ENCODE measurements at regions not wholly inside any gene's neighbourhood (a gene's known extent, or its start where the extent isn't known, plus 50 kb on each side); places are given as distances from the start of the nearest gene placed in this dataset.

DNA sequence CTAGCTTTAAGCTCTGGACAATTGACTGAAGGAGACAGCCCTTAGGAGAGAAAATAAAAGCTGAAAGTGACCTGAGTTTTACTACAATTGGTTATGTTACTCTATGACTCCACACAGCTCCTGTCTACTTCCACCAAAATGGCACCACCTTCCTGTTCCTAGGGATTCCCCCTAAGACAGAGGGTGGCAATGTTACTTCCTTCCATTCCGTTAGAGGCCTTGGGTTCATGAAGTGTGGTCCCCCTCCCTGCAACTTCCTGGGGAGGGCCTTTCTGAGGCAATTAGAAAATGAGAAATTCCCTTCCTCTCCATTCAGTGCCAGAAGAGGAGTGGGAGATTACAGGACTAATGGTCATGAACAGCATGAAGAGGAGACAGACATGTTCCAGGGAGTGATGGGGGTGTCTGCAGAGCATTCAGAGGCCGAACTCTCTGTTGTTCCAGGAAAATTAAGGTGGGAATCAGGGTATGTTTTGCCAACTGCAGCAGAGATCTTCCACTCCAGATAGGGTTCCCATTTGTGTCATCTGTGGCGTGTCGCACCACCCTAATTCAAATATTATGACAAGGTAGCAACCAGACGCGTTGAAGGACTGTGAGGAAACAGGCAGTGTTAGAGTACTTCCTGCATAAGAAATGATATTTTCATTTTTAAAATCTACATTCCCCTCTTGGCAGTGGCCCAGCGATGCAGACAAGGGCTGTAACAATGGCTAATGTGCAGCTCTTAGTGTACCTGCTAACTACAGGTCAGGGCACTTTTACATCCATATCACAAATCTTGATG lies 53.1 kb upstream of the TRIM67 start:
- no peaks in the 10 kb centered on the region for H3K36me3 ChIP-seq (ENCODE audit: control insufficient read depth, insufficient read depth, low read length)
- intact Hi-C loops (cut with micrococcal nuclease; ENCODE audit: unreplicated experiment) = no loop called here
- BruUV-seq (replicated peaks) = no TSS peak
- no peak overlapping the region for H3K4me3 ChIP-seq (ENCODE audit: low read depth, low read length)
- Mint-ChIP-seq H3K4me3 (ENCODE audit: unreplicated experiment) (no peak overlapping the region), H3K27ac (ENCODE audit: unreplicated experiment) (no peak overlapping the region), H3K4me1 (ENCODE audit: low read depth, unreplicated experiment) (no peaks in the 10 kb centered on the region), H3K36me3 (ENCODE audit: insufficient read depth, unreplicated experiment) (no peaks in the 10 kb centered on the region), H3K9me3 (ENCODE audit: unreplicated experiment) (peaks cover 9% of the 10 kb centered on the region), H3K27me3 (ENCODE audit: insufficient read depth, unreplicated experiment) (peaks cover 3% of the 10 kb centered on the region)
- H3K27me3 ChIP-seq (replicated peaks; ENCODE audit: control insufficient read depth, insufficient read depth, low read length) = no peaks in the 10 kb centered on the region
- ChIA-PET CTCF (no interaction called here), POLR2A (no interaction called here)
- H3K9me3 ChIP-seq = no peaks in the 10 kb centered on the region
- TF ChIP-seq CTCF (IDR thresholded peaks at IDR 0.05; ENCODE audit: insufficient read depth in 1 of 2, low read depth in 1 of 2, low read length in 1 of 2, severe bottlenecking in 1 of 2, unreplicated experiment in 1 of 2) = no peak
- no peaks in the 10 kb centered on the region; the same call in 1 of the 2 replicates for H3K4me1 ChIP-seq
- DNase-seq = no peak

DNA sequence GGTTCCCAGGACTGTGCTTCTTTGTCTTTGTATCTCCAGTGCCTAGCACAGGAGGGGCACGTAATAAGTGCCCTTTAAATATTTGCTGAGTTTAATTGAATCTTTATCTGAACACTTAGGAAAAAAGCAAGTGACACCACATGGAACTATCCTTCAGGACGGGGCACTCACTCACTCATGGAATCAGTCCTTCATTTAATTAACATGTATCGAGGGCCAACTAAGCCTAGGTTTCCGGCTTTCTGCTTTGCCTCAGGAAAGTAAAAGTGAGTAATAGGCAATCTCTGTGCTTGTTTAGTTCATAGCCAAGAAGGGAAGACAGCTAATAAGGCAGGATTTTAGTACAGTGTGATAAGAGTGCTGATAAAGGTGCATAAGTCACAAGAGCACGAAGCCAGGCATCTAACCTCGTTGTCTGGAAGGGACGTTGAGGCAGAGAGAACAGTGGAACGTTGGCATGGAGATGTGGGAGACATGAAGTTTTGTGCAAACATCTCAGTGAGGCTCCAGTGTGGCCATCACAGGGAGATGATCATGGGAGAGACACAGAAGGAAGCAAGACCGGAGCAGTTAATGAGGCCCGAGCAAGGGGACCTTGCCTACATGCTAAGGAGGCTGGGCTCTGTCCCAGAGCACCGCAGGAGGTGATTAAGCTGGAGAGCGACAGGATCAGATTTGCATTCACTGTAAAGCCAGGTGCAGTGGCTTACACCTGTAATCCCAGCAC lies 54.1 kb upstream of the TRIM67 start:
- CTCF ChIA-PET = no interaction called here
- intact Hi-C loops (cut with micrococcal nuclease; ENCODE audit: unreplicated experiment) = no loop called here
- peaks cover 7% of the 10 kb centered on the region for H3K27me3 Mint-ChIP-seq (ENCODE audit: insufficient read depth, unreplicated experiment)
- no peak overlapping the region for H3K4me3 Mint-ChIP-seq (ENCODE audit: unreplicated experiment)
- no peaks in the 10 kb centered on the region for H3K36me3 Mint-ChIP-seq (ENCODE audit: insufficient read depth, unreplicated experiment)
- no TSS peak for BruUV-seq (replicated peaks)
- no peak for DNase-seq
- TF ChIP-seq CTCF (IDR thresholded peaks at IDR 0.05; ENCODE audit: insufficient read depth in 1 of 2, low read depth in 1 of 2, low read length in 1 of 2, severe bottlenecking in 1 of 2, unreplicated experiment in 1 of 2) = no peak
- Histone ChIP-seq H3K4me1 (no peaks in the 10 kb centered on the region), H3K27me3 (replicated peaks; ENCODE audit: control insufficient read depth, insufficient read depth, low read length) (no peaks in the 10 kb centered on the region), H3K4me3 (ENCODE audit: low read depth, low read length) (no peak overlapping the region), H3K9me3 (no peaks in the 10 kb centered on the region), H3K36me3 (ENCODE audit: control insufficient read depth, insufficient read depth, low read length) (no peaks in the 10 kb centered on the region)
- POLR2A ChIA-PET = no interaction called here
- peaks cover 9% of the 10 kb centered on the region for H3K9me3 Mint-ChIP-seq (ENCODE audit: unreplicated experiment)
- no peak overlapping the region for H3K27ac Mint-ChIP-seq (ENCODE audit: unreplicated experiment)
- H3K4me1 Mint-ChIP-seq (ENCODE audit: low read depth, unreplicated experiment) = no peaks in the 10 kb centered on the region

DNA sequence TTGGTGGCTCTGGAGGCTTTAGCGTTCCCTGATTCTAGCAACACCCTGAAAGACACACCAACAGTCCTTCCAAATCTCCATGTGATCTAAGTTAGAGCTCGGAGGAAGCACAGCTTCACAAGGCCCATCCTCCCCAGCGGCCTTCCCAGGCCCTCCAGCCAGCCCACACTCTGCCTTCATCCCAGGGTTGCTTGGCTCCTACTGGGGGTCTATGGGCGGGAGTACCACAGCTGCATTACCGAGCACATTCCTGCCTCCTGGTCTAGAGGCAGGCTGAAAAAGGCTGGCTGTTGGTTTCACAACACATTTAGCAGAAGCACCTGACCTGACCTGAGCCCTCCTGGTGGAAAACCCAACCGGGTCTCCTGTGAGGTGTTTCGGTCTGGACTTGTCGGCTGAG lies 54.7 kb upstream of the TRIM67 start:
- intact Hi-C loops (cut with micrococcal nuclease; ENCODE audit: unreplicated experiment) = no loop called here
- Mint-ChIP-seq H3K4me3 (ENCODE audit: unreplicated experiment) (no peak overlapping the region), H3K36me3 (ENCODE audit: insufficient read depth, unreplicated experiment) (no peaks in the 10 kb centered on the region), H3K4me1 (ENCODE audit: low read depth, unreplicated experiment) (no peaks in the 10 kb centered on the region), H3K9me3 (ENCODE audit: unreplicated experiment) (peaks cover 6% of the 10 kb centered on the region), H3K27ac (ENCODE audit: unreplicated experiment) (no peak overlapping the region), H3K27me3 (ENCODE audit: insufficient read depth, unreplicated experiment) (peaks cover 6% of the 10 kb centered on the region)
- TF ChIP-seq CTCF (IDR thresholded peaks at IDR 0.05; ENCODE audit: insufficient read depth in 1 of 2, low read depth in 1 of 2, low read length in 1 of 2, severe bottlenecking in 1 of 2, unreplicated experiment in 1 of 2) = no peak
- no TSS peak for BruUV-seq (replicated peaks)
- Histone ChIP-seq H3K27me3 (replicated peaks; ENCODE audit: control insufficient read depth, insufficient read depth, low read length) (no peaks in the 10 kb centered on the region), H3K4me3 (ENCODE audit: low read depth, low read length) (no peak overlapping the region), H3K9me3 (no peaks in the 10 kb centered on the region), H3K4me1 (no peaks in the 10 kb centered on the region), H3K36me3 (ENCODE audit: control insufficient read depth, insufficient read depth, low read length) (no peaks in the 10 kb centered on the region)
- DNase-seq = no peak
- ChIA-PET CTCF (no interaction called here), POLR2A (no interaction called here)

Data from Caco-2 (cell line).